Transverse colon (tissue), 3 donors: ENCODE measurements at regions not wholly inside any gene's neighbourhood (a gene's known extent, or its start where the extent isn't known, plus 50 kb on each side); places are given as distances from the start of the nearest gene placed in this dataset.

Experiments used
- EP300 ChIP-seq: sonication (generic); formaldehyde crosslinking; IDR thresholded peaks from one replicate; pipeline ENCODE4 v1.6.1; 2017; ENCODE audit warnings: antibody characterized with exemption, low read depth
- POLR2A ChIP-seq: fragments of 450-650 bp; IDR thresholded peaks from one replicate; pipeline ENCODE4 v1.6.1; 2016; ENCODE audit warnings: antibody characterized with exemption, mild to moderate bottlenecking, moderate library complexity
- TF ChIP-seq, protein P1 (sequence below), 5 experiments: fragments of 200-600 bp in 3 of 5; fragments of 450-650 bp in 2 of 5; sonication (generic) in 3 of 5; IDR thresholded peaks; 1 replicate in 2 of 5; 2 replicates in 3 of 5; pipeline ENCODE4 v1.5.1; 2016 to 2017; ENCODE audit warnings: antibody characterized with exemption in 5 of 5, inconsistent platforms in 3 of 5, mild to moderate bottlenecking in 2 of 5, moderate library complexity in 1 of 5

DNA sequence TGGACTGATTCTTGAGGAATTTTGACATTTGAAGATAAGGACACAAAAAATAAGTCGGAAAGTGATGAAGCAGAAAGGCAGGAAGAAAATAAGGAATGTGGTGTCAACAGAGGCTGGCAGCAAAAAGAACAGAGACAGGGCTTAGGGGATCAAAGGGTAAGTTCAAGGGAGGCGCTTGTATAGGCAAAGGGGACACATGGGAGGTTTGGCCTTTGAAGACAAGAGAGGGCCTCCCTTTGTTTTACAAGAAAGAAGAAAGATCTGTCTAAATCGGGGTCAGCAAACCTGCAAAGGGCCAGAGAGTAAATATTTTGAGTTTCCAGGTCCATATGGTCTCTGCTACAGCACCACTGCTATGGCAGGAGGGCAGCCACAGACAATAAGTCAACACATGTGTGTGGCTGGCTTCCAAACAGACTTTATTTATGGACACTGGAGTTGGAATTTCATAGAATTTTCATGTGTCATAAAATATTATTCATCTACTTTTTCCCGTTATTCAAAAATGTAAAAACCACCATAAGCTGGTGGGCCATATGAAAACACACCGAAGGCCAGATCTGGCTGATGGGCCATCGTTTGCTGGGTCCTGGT is 112.0 kb upstream of the FBXL7 start:
- no peak for TF ChIP-seq POLR2A
- TF ChIP-seq, protein P1, sequence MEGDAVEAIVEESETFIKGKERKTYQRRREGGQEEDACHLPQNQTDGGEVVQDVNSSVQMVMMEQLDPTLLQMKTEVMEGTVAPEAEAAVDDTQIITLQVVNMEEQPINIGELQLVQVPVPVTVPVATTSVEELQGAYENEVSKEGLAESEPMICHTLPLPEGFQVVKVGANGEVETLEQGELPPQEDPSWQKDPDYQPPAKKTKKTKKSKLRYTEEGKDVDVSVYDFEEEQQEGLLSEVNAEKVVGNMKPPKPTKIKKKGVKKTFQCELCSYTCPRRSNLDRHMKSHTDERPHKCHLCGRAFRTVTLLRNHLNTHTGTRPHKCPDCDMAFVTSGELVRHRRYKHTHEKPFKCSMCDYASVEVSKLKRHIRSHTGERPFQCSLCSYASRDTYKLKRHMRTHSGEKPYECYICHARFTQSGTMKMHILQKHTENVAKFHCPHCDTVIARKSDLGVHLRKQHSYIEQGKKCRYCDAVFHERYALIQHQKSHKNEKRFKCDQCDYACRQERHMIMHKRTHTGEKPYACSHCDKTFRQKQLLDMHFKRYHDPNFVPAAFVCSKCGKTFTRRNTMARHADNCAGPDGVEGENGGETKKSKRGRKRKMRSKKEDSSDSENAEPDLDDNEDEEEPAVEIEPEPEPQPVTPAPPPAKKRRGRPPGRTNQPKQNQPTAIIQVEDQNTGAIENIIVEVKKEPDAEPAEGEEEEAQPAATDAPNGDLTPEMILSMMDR (IDR thresholded peaks at IDR 0.05): no peak
- no peak for TF ChIP-seq EP300
